ENCODE measurements at regions not wholly inside any gene's neighbourhood (a gene's known extent, or its start where the extent isn't known, plus 50 kb on each side); places are given as distances from the start of the nearest gene placed in this dataset.

DNA sequence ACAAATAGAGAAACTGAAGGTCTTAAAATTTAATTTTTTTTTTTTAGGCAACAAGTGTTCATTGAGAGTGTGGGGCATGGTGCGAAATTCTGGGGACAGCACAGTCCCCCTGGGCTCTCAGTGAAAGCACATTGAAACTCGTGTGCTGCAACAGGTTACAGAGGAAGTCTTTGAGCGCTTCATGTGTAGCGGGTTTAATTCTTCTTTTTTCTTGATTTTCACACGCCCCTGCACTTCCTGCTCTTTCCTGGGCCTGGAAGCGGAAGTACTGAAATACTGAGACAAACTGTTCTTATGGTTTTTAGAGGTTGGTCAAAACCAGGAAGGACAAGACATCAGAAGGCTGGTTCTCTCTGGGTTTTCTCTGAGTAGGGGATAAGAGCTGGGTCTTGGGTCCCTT, 203.5 kb downstream of the PTEN start:
- TF ChIP-seq FOXP2 (optimal IDR thresholded peaks at IDR 0.05; ENCODE audit: borderline replicate concordance, extremely low read depth, extremely low read length, insufficient read depth), result no peak
- no peak for TF ChIP-seq POLR2AphosphoS5 (IDR thresholded peaks at IDR 0.05; ENCODE audit: low read depth, low read length)
- TF ChIP-seq TAF1 (IDR thresholded peaks at IDR 0.05; ENCODE audit: borderline replicate concordance, insufficient read depth, low read length), result no peak
- TF ChIP-seq SIN3A (IDR thresholded peaks at IDR 0.05; ENCODE audit: borderline replicate concordance, insufficient read depth, low read length), result no peak
- TF ChIP-seq REST (IDR thresholded peaks at IDR 0.05; ENCODE audit: insufficient read depth in 1 of 2, low read depth in 2 of 2, low read length in 2 of 2), result no peak

DNA sequence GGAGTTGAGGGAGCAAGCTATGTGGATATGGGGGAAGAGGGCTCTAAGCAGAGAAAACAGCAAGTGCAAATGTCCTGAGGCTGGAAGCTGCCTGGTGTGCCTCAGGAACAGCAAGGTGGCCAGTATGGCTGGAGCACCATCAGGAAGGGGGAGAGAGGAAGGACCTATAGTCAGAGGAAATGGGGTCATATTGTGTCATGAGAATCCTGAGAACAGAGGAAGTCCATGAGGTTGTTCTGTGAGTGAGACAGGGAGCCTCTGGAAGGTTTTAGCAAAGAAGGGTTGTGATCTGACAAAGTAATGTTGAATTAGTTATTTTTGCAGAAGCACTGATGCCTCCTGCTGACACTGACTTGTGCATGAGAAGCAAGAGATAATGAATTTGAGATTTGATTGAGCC, 204.3 kb downstream of the PTEN start:
- no peak for TF ChIP-seq REST (IDR thresholded peaks at IDR 0.05; ENCODE audit: insufficient read depth in 1 of 2, low read depth in 2 of 2, low read length in 2 of 2)
- TF ChIP-seq POLR2AphosphoS5 (IDR thresholded peaks at IDR 0.05; ENCODE audit: low read depth, low read length), result no peak
- TF ChIP-seq SIN3A (IDR thresholded peaks at IDR 0.05; ENCODE audit: borderline replicate concordance, insufficient read depth, low read length), result no peak
- no peak for TF ChIP-seq FOXP2 (optimal IDR thresholded peaks at IDR 0.05; ENCODE audit: borderline replicate concordance, extremely low read depth, extremely low read length, insufficient read depth)
- TF ChIP-seq TAF1 (IDR thresholded peaks at IDR 0.05; ENCODE audit: borderline replicate concordance, insufficient read depth, low read length), result no peak

- TF ChIP-seq SIN3A (IDR thresholded peaks at IDR 0.05; ENCODE audit: borderline replicate concordance, insufficient read depth, low read length) (no peak), POLR2AphosphoS5 (IDR thresholded peaks at IDR 0.05; ENCODE audit: low read depth, low read length) (no peak), TAF1 (IDR thresholded peaks at IDR 0.05; ENCODE audit: borderline replicate concordance, insufficient read depth, low read length) (no peak), FOXP2 (optimal IDR thresholded peaks at IDR 0.05; ENCODE audit: borderline replicate concordance, extremely low read depth, extremely low read length, insufficient read depth) (no peak), REST (IDR thresholded peaks at IDR 0.05; ENCODE audit: insufficient read depth in 1 of 2, low read depth in 2 of 2, low read length in 2 of 2) (no peak)
Measured at GRCh38 chr10:88069338-88069737, 205.9 kb downstream of the PTEN start.

DNA sequence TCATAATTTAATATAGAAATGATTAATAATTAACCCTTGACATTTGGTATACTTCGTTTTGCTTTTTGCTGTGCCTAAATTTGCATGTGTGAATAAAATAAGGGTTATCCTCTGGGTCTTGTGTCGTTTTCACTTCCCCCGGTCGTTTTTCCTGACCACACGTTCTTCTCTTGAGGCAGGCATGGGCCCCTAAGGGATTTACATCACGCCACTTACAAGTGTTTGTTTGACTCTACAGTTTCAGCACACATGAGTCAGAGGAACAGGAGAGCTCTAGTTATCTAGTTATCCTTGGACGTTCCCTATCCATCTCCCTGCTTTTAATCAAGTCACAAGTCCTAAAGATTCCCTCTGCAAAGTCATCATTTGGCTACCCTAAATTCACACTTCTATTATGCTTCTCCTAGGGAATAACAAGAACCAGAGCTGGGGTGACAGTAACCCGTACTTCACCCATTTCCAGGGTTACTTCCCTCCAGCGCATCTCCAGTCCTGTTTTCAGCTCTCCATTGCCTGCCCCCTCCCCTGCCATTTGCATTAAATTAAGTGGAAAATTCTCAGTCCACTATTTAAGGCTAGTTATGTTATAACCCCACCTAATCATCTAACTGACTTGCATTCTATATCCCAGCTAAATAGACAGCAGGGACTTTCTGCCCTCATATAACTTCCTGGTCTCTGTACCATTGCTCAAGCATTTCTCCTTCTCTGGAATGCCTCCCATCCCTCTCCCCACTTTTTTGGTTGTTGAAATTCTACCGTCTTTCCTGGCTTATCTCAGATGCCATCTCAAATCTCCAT, 206.9 kb downstream of the PTEN start:
- TF ChIP-seq FOXP2 (optimal IDR thresholded peaks at IDR 0.05; ENCODE audit: borderline replicate concordance, extremely low read depth, extremely low read length, insufficient read depth) (no peak), SIN3A (IDR thresholded peaks at IDR 0.05; ENCODE audit: borderline replicate concordance, insufficient read depth, low read length) (no peak), POLR2AphosphoS5 (IDR thresholded peaks at IDR 0.05; ENCODE audit: low read depth, low read length) (no peak), TAF1 (IDR thresholded peaks at IDR 0.05; ENCODE audit: borderline replicate concordance, insufficient read depth, low read length) (no peak), REST (IDR thresholded peaks at IDR 0.05; ENCODE audit: insufficient read depth in 1 of 2, low read depth in 2 of 2, low read length in 2 of 2) (no peak)

Measured in PFSK-1 (cell line).